SK-N-SH (cell line): ENCODE measurements at regions not wholly inside any gene's neighbourhood (a gene's known extent, or its start where the extent isn't known, plus 50 kb on each side); places are given as distances from the start of the nearest gene placed in this dataset.

Experiments
- CTCF ChIA-PET: fragments of 300-600, 350-600 bp; formaldehyde crosslinking; extraction: SDS; loops from one replicate; lab custom pipeline; 2021; lab: Yijun Ruan, JAX
- POLR2A ChIA-PET: fragments of 350-600 bp; sonication (Branson Sonifier 250); formaldehyde crosslinking; extraction: SDS; loops from one replicate; lab custom pipeline; 2020; ENCODE audit warnings: antibody characterized with exemption, inconsistent platforms; lab: Yijun Ruan, JAX
- DNase-seq: peaks from one replicate; pipeline ENCODE4 v3.0.0; 2012
- H2AFZ ChIP-seq: fragments of 200-600 bp; sonication (generic); 2 replicates; pipeline ENCODE4 v1.8.1; 2016; ENCODE audit warnings: antibody characterized with exemption, mild to moderate bottlenecking, low read depth
- H3F3A ChIP-seq: fragments of 200-600 bp; sonication (generic); replicated peaks from 2 replicates; pipeline ENCODE3; 2016; ENCODE audit warnings: antibody characterized with exemption, mild to moderate bottlenecking; ENCODE audit not compliant: insufficient read depth
- H3K27ac ChIP-seq, 2 experiments: fragments of 200-500 bp in 1 of 2; fragments of 200-600 bp in 1 of 2; sonication (Bioruptor generic) in 1 of 2; sonication (generic), shearing (Covaris generic) in 1 of 2; 2 replicates each; pipeline versions ENCODE4 v1.5.1 to v1.6.1; 2014 to 2016; ENCODE audit warnings: low read depth in 2 of 2, inconsistent platforms in 1 of 2, low read length in 1 of 2, mild to moderate bottlenecking in 1 of 2, mixed read lengths in 1 of 2
- H3K27me3 ChIP-seq: fragments of 200-600 bp; sonication (generic), shearing (Covaris generic); 2 replicates; pipeline ENCODE4 v1.6.1; 2016; ENCODE audit warnings: mixed run types; ENCODE audit not compliant: insufficient read depth
- H3K36me3 ChIP-seq, 2 experiments: fragments of 200-500 bp in 1 of 2; fragments of 200-600 bp in 1 of 2; sonication (Bioruptor generic) in 1 of 2; sonication (generic) in 1 of 2; replicated peaks in 1 of 2; 2 replicates each; pipeline versions ENCODE3 to v1.5.1; 2014 to 2016; ENCODE audit warnings: low read length in 1 of 2, mild to moderate bottlenecking in 1 of 2; ENCODE audit not compliant: insufficient read depth in 2 of 2, control insufficient read depth in 1 of 2
- H3K4me1 ChIP-seq, 2 experiments: fragments of 200-500 bp in 1 of 2; fragments of 200-600 bp in 1 of 2; sonication (Bioruptor generic) in 1 of 2; sonication (generic), shearing (Covaris generic) in 1 of 2; 2 replicates each; pipeline versions ENCODE4 v1.5.1 to v1.6.1; 2014 to 2016; ENCODE audit warnings: low read depth in 1 of 2, low read length in 1 of 2, mixed run types in 1 of 2; ENCODE audit not compliant: insufficient read depth in 2 of 2, control insufficient read depth in 1 of 2
- H3K4me2 ChIP-seq: fragments of 200-600 bp; sonication (generic), shearing (Covaris generic); 2 replicates; pipeline ENCODE4 v1.6.1; 2017; ENCODE audit warnings: mixed run types
- H3K4me3 ChIP-seq, 2 experiments: fragments of 200-500 bp in 1 of 2; fragments of 200-600 bp in 1 of 2; sonication (Bioruptor generic) in 1 of 2; sonication (generic), shearing (Covaris generic) in 1 of 2; 2 replicates each; pipeline versions ENCODE4 v1.5.1 to v1.8.1; 2014 to 2016; ENCODE audit warnings: low read depth in 2 of 2, inconsistent platforms in 1 of 2, low read length in 1 of 2, mild to moderate bottlenecking in 1 of 2, mixed read lengths in 1 of 2, moderate library complexity in 1 of 2
- H3K79me2 ChIP-seq: fragments of 200-600 bp; sonication (generic); 2 replicates; pipeline ENCODE4 v1.8.1; 2017; ENCODE audit warnings: mild to moderate bottlenecking; ENCODE audit not compliant: insufficient read depth
- H3K9ac ChIP-seq: fragments of 200-600 bp; sonication (generic); 2 replicates; pipeline ENCODE4 v1.6.1; 2017; ENCODE audit warnings: mixed run types
- H3K9me2 ChIP-seq: fragments of 200-600 bp; sonication (generic); 2 replicates; pipeline ENCODE4 v1.6.1; 2017; ENCODE audit warnings: mixed run types
- H3K9me3 ChIP-seq: fragments of 200-600 bp; sonication (generic); 2 replicates; pipeline ENCODE4 v1.6.1; 2017; ENCODE audit warnings: mixed run types, mild to moderate bottlenecking, moderate library complexity
- H4K20me1 ChIP-seq: fragments of 200-600 bp; sonication (generic); 2 replicates; pipeline ENCODE4 v1.6.1; 2017; ENCODE audit warnings: mild to moderate bottlenecking, mixed run types; ENCODE audit not compliant: insufficient read depth
- CHD2 ChIP-seq: fragments of 150-350 bp; IDR thresholded peaks from 2 replicates; pipeline ENCODE4 v1.6.1; 2018; ENCODE audit warnings: low read length; ENCODE audit not compliant: partially characterized antibody
- CTCF ChIP-seq: fragments of 200-600 bp; sonication (generic); IDR thresholded peaks from 2 replicates; pipeline ENCODE4 v1.6.1; 2017; ENCODE audit warnings: antibody characterized with exemption, mild to moderate bottlenecking, moderate library complexity
- EP300 ChIP-seq, 2 experiments: IDR thresholded peaks; 2 replicates each; pipeline versions ENCODE4 v1.4.0 to v1.6.1; 2012; ENCODE audit warnings: borderline replicate concordance in 1 of 2, low read depth in 1 of 2, low read length in 1 of 2
- FOSL2 ChIP-seq: IDR thresholded peaks from 2 replicates; pipeline ENCODE4 v1.4.0; 2012; ENCODE audit warnings: low read depth, mild to moderate bottlenecking, moderate library complexity, borderline replicate concordance
- FOXJ3 ChIP-seq: sonication (generic); formaldehyde crosslinking; IDR thresholded peaks from 2 replicates; pipeline ENCODE4 v1.5.1; 2020; ENCODE audit warnings: mild to moderate bottlenecking, missing genetic modification reagents
- JUND ChIP-seq: IDR thresholded peaks from 2 replicates; pipeline ENCODE4 v1.4.0; 2012
- MEF2A ChIP-seq: IDR thresholded peaks from 2 replicates; pipeline ENCODE4 v1.4.0; 2012; ENCODE audit warnings: low read depth, borderline replicate concordance
- MXI1 ChIP-seq: IDR thresholded peaks from 2 replicates; pipeline ENCODE4 v1.6.1; 2012; ENCODE audit warnings: mild to moderate bottlenecking, low read depth, low read length, improper control_type of control experiment
- NFIC ChIP-seq: IDR thresholded peaks from 2 replicates; pipeline ENCODE4 v1.4.0; 2012; ENCODE audit warnings: borderline replicate concordance
- NRF1 ChIP-seq: IDR thresholded peaks from 2 replicates; pipeline ENCODE4 v1.6.1; 2012; ENCODE audit warnings: low read depth, mild to moderate bottlenecking, low read length
- POLR2AphosphoS5 ChIP-seq: IDR thresholded peaks from 2 replicates; pipeline ENCODE4 v1.6.1; 2012; ENCODE audit warnings: low read depth, low read length
- RAD21 ChIP-seq: IDR thresholded peaks from 2 replicates; pipeline ENCODE4 v1.6.1; 2012; ENCODE audit warnings: mild to moderate bottlenecking, low read length
- RCOR1 ChIP-seq: fragments of 150-350 bp; IDR thresholded peaks from 2 replicates; pipeline ENCODE4 v1.6.1; 2017; ENCODE audit warnings: antibody characterized with exemption, low read length
- REST ChIP-seq: IDR thresholded peaks from 2 replicates; pipeline ENCODE4 v1.6.1; 2012; ENCODE audit warnings: mild to moderate bottlenecking, low read depth, low read length, moderate library complexity
- RFX5 ChIP-seq: IDR thresholded peaks from 2 replicates; pipeline ENCODE4 v1.6.1; 2012; ENCODE audit warnings: mild to moderate bottlenecking, improper control_type of control experiment, low read length
- RXRA ChIP-seq: IDR thresholded peaks from 2 replicates; pipeline ENCODE4 v1.4.0; 2012; ENCODE audit warnings: low read depth, mild to moderate bottlenecking, borderline replicate concordance
- SIN3A ChIP-seq: IDR thresholded peaks from 2 replicates; pipeline ENCODE4 v1.6.1; 2012; ENCODE audit warnings: low read depth, mild to moderate bottlenecking, low read length, moderate library complexity, borderline replicate concordance
- USF1 ChIP-seq: IDR thresholded peaks from 2 replicates; pipeline ENCODE4 v1.4.0; 2012; ENCODE audit warnings: low read depth, borderline replicate concordance
- WGBS: methylation state at CpG from one replicate; pipeline ENCODE4 v1.1.6; 2017; ENCODE audit warnings: low lambda C conversion rate; 5-methylcytosine and 5-hydroxymethylcytosine counted together

GRCh38 chr1:38293567-38293966, 247.0 kb upstream of the POU3F1 start:
- ChIA-PET POLR2A (no interaction called here), CTCF (no interaction called here)
- Histone ChIP-seq H3K9ac (no peak overlapping the region), H3K4me2 (no peak overlapping the region), H3K27me3 (peaks cover 29% of the 10 kb centered on the region), H3K36me3 (no peaks in the 10 kb centered on the region), H3F3A (no peaks in the 10 kb centered on the region), H3K79me2 (no peaks in the 10 kb centered on the region), H3K4me3 (no peak overlapping the region), H3K27ac (no peak overlapping the region), H2AFZ (no peak overlapping the region), H3K4me1 (peaks cover 0 to 4% of the 10 kb centered on the region in 2 experiments; a peak in 1 of 4 replicates), H3K9me2 (no peaks in the 10 kb centered on the region), H3K9me3 (no peaks in the 10 kb centered on the region), H4K20me1 (no peaks in the 10 kb centered on the region)
- 9% methylated on average over 4 of the region's 4 CpGs for WGBS
- DNase-seq: no peak
- TF ChIP-seq USF1 (no peak), POLR2AphosphoS5 (no peak), RFX5 (no peak), CTCF (no peak), RXRA (no peak), SIN3A (no peak), MXI1 (no peak), NFIC (no peak)

- Histone ChIP-seq H3K4me3 (no peak overlapping the region), H3K9ac (no peak overlapping the region), H3K9me2 (no peaks in the 10 kb centered on the region), H3K27me3 (peaks cover 29% of the 10 kb centered on the region), H4K20me1 (no peaks in the 10 kb centered on the region), H3K9me3 (no peaks in the 10 kb centered on the region), H3K4me1 (peaks cover 0 to 4% of the 10 kb centered on the region in 2 experiments; a peak in 1 of 4 replicates), H3K4me2 (no peak overlapping the region), H3K27ac (no peak overlapping the region), H2AFZ (no peak overlapping the region), H3K79me2 (no peaks in the 10 kb centered on the region), H3K36me3 (no peaks in the 10 kb centered on the region), H3F3A (no peaks in the 10 kb centered on the region)
- DNase-seq: no peak
- no peak for TF ChIP-seq JUND
- TF ChIP-seq FOSL2: no peak
- no peak for TF ChIP-seq CTCF
- no peak for TF ChIP-seq NRF1
- TF ChIP-seq FOXJ3 (CRISPR knock-in tag): no peak
- TF ChIP-seq RCOR1: no peak
- TF ChIP-seq MEF2A: no peak
- no peak for TF ChIP-seq REST
- TF ChIP-seq EP300 (IDR thresholded peaks at IDR 0.05; ENCODE audit: borderline replicate concordance in 1 of 2, low read depth in 1 of 2, low read length in 1 of 2): no peak
- TF ChIP-seq RAD21: no peak
- TF ChIP-seq CHD2: no peak
- CTCF ChIA-PET: no interaction called here
- POLR2A ChIA-PET: no interaction called here
- 3% methylated on average over 2 of the region's 3 CpGs for WGBS
These were observed 246.4 kb upstream of the POU3F1 start for GRCh38 chr1:38292969-38293368.
